ENCODE measurements at regions not wholly inside any gene's neighbourhood (a gene's known extent, or its start where the extent isn't known, plus 50 kb on each side); places are given as distances from the start of the nearest gene placed in this dataset.

DNA sequence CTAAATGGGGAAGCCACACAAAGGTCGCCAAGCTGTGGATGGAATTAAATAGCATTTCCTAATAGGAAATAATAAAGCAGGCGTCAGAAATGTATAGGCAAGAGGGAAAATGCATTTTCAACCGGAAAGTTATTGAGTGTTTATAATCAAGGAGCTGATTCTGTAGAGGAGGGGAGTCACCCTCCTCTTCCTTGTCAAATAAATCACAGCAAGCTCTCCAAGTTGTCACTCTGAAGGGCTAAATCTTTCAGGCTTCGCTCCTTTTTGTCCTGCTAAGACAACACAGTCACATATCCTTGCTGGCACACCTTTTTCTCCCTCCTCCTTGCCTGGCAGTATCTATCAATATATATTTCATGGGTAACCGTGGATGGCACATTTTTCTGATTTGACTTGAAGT lies 338.4 kb downstream of the SATB1 start:
- H3K4me3 ChIP-seq (ENCODE audit: extremely low read depth in 1 of 4, insufficient read depth in 2 of 4, low read depth in 3 of 4, low read length in 4 of 4): no peak overlapping the region
- H3K4me2 ChIP-seq (ENCODE audit: insufficient read depth in 1 of 2, low read depth in 2 of 2, low read length in 2 of 2): no peak overlapping the region
- no peaks in the 10 kb centered on the region for H3K79me2 ChIP-seq (ENCODE audit: control insufficient read depth in 1 of 2, insufficient read depth in 2 of 2, low read length in 2 of 2)
- no peak overlapping the region for H4K8ac ChIP-seq (ENCODE audit: extremely low read depth, insufficient read depth, low read length)
- no peak overlapping the region for H3K23ac ChIP-seq (ENCODE audit: insufficient read length)
- ChIA-PET POLR2A (ENCODE audit: partially characterized antibody) (no interaction called here), CTCF (ENCODE audit: partially characterized antibody) (no interaction called here)
- H3K79me1 ChIP-seq (ENCODE audit: low read depth, low read length): no peaks in the 10 kb centered on the region
- H4K20me1 ChIP-seq (replicated peaks in 1 of 2; ENCODE audit: control insufficient read depth in 1 of 2, insufficient read depth in 2 of 2, low read length in 2 of 2): no peaks in the 10 kb centered on the region
- H3K27me3 ChIP-seq (replicated peaks in 1 of 4; ENCODE audit: control insufficient read depth in 3 of 4, extremely low read depth in 1 of 4, insufficient read depth in 3 of 4, low read length in 3 of 4): no peaks in the 10 kb centered on the region
- H3K4me1 ChIP-seq (replicated peaks in 1 of 4; ENCODE audit: control insufficient read depth in 3 of 4, insufficient read depth in 4 of 4, low read length in 3 of 4): peaks cover 0 to 3% (median 0%) of the 10 kb centered on the region in 4 experiments; a peak in 1 of 7 replicates
- H2BK5ac ChIP-seq (ENCODE audit: low read depth, low read length): no peak overlapping the region
- no peak overlapping the region for H2BK20ac ChIP-seq (ENCODE audit: low read length)
- H3K56ac ChIP-seq (replicated peaks; ENCODE audit: insufficient read length, low read depth, low read length): no peak overlapping the region
- H4K5ac ChIP-seq (ENCODE audit: insufficient read length, low read depth, low read length): no peak overlapping the region
- H3K23me2 ChIP-seq (ENCODE audit: low read depth, low read length): no peaks in the 10 kb centered on the region; the same call in 1 of the 2 replicates
- H4K91ac ChIP-seq (replicated peaks; ENCODE audit: insufficient read length, low read length): no peak overlapping the region
- H2AK5ac ChIP-seq (ENCODE audit: low read depth, low read length): no peak overlapping the region
- H2AFZ ChIP-seq (ENCODE audit: low read length): no peak overlapping the region
- no peak for DNase-seq (ENCODE audit: low read depth in 1 of 2, low spot score in 2 of 2)
- H3K36me3 ChIP-seq (ENCODE audit: control insufficient read depth in 2 of 4, insufficient read depth in 4 of 4, low read length in 3 of 4): no peaks in the 10 kb centered on the region
- H2BK120ac ChIP-seq (replicated peaks; ENCODE audit: low read depth, low read length): no peak overlapping the region
- H3K9me3 ChIP-seq (ENCODE audit: insufficient read depth in 2 of 2, low read depth in 1 of 2, low read length in 1 of 2): no peaks in the 10 kb centered on the region
- no peak overlapping the region for H2BK15ac ChIP-seq (ENCODE audit: low read length)
- no peak overlapping the region for H2BK12ac ChIP-seq (ENCODE audit: low read depth, low read length)
- no peak overlapping the region for H3K4ac ChIP-seq (replicated peaks; ENCODE audit: insufficient read length, low read depth, low read length)
- FAIRE-seq: no peak
- no peak overlapping the region for H3K27ac ChIP-seq (ENCODE audit: low read depth, low read length)
- H3K9ac ChIP-seq (replicated peaks in 1 of 4; ENCODE audit: extremely low read depth in 1 of 4, low read depth in 3 of 4, low read length in 3 of 4): no peak overlapping the region
- H3K18ac ChIP-seq (ENCODE audit: extremely low read depth, low read length): no peak overlapping the region
- WGBS, 2 experiments (ENCODE audit: extremely low coverage in 1 of 2, insufficient coverage in 1 of 2, insufficient read length in 1 of 2, insufficient replicate concordance in 2 of 2, low coverage in 1 of 2, low lambda C conversion rate in 2 of 2, missing lambda C conversion rate in 1 of 2): 84% methylated on average over 5 of the region's 5 CpGs; no CpG with 5 or more reads in 1 of the 2 experiments
- H3K14ac ChIP-seq (ENCODE audit: insufficient read length): no peak overlapping the region
- TF ChIP-seq POLR2AphosphoS5 (IDR thresholded peaks at IDR 0.05; ENCODE audit: low read depth, low read length) (no peak), BCL11A (IDR thresholded peaks at IDR 0.05; ENCODE audit: low read depth in 2 of 2, low read length in 2 of 2) (no peak), EP300 (IDR thresholded peaks at IDR 0.05; ENCODE audit: borderline replicate concordance in 1 of 2, low read depth in 2 of 2, low read length in 2 of 2) (no peak), SIX5 (IDR thresholded peaks at IDR 0.05; ENCODE audit: low read depth, low read length) (no peak), TAF7 (optimal IDR thresholded peaks at IDR 0.05; ENCODE audit: borderline replicate concordance, low read depth, low read length) (no peak), POU5F1 (IDR thresholded peaks at IDR 0.05; ENCODE audit: low read depth, low read length) (no peak), JUN (IDR thresholded peaks at IDR 0.05; ENCODE audit: low read depth, low read length) (no peak), KDM4A (IDR thresholded peaks at IDR 0.05; ENCODE audit: low read depth, low read length, severe bottlenecking) (no peak), CHD2 (IDR thresholded peaks at IDR 0.05; ENCODE audit: low read length) (no peak), HDAC6 (IDR thresholded peaks at IDR 0.05; ENCODE audit: low read depth, low read length) (no peak), CEBPB (IDR thresholded peaks at IDR 0.05; ENCODE audit: low read depth, low read length) (no peak), RBBP5 (IDR thresholded peaks at IDR 0.05; ENCODE audit: borderline replicate concordance, low read depth, low read length) (no peak), SUZ12 (IDR thresholded peaks at IDR 0.05; ENCODE audit: low read length) (no peak), POLR2A (IDR thresholded peaks at IDR 0.05; ENCODE audit: control extremely low read depth in 1 of 2, low read depth in 2 of 2, low read length in 2 of 2) (no peak), GABPA (IDR thresholded peaks at IDR 0.05; ENCODE audit: borderline replicate concordance, insufficient read depth, low read length) (no peak)
- TF ChIP-seq, protein P1, sequence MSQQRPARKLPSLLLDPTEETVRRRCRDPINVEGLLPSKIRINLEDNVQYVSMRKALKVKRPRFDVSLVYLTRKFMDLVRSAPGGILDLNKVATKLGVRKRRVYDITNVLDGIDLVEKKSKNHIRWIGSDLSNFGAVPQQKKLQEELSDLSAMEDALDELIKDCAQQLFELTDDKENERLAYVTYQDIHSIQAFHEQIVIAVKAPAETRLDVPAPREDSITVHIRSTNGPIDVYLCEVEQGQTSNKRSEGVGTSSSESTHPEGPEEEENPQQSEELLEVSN (IDR thresholded peaks at IDR 0.05): no peak

All from H1 (cell line).